ENCODE measurements at regions not wholly inside any gene's neighbourhood (a gene's known extent, or its start where the extent isn't known, plus 50 kb on each side); places are given as distances from the start of the nearest gene placed in this dataset.
"Not testable (repeated sequence)": the region's sequence is repeated elsewhere in the genome, so short reads cannot be mapped to it uniquely, and the experiment has no call there.

DNA sequence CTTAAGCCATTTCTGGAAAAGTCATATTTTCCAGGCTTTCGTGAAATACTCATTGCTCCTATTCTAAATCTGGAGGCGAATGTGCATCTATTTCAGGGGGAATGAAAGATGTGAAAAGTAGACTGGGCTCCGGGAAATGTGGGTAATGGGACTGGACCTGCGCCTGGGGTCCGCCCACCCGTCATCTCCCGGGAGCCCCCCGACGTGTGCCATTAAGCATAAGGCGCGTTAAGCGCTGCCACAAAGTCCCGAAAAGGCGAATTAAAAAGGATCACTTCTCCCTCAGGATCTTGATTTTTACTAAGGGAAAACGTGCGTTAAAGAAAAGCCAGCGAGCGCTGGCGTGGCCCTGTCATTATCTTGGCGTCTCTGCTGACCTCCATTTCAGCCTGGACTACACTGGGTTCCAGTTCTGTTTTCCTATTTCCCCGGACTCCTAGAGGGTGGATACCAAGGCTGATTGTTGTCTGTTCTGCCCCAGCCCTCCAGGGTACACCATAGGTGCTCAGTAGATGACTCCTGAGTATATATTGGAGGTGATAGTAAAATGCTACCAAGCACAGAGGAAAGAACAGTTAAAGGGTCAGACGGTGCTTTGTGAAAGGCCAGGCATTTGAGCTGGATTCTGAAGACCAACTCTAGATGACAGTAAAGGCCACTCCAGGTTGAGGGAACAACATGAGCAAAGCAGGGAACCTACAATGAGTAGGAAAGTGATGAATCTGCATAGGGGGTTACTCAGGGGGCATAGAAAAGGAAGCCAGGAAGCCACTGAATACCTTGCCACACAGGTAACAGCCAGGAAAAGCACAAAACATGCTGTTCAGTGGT lies 89.2 kb upstream of the ARID1B start:
- ATAC-seq (no peak), DNase-seq (no peak)
- Mint-ChIP-seq H3K4me1 (peaks cover 39% of the 10 kb centered on the region), H3K27me3 (no peaks in the 10 kb centered on the region), H3K36me3 (ENCODE audit: low read depth) (no peaks in the 10 kb centered on the region), H3K4me3 (peak overlapping the region; percentile 66), H3K27ac (peak overlapping the region; percentile 79), H3K9me3 (ENCODE audit: low read depth) (no peaks in the 10 kb centered on the region)
- CTCF ChIA-PET = interaction anchor here (0.6 kb wide), 1 partner anchor 82 kb away, joined by 3 read pairs; no protein-coding TSS in a partner anchor
- intact Hi-C loops (cut with DNase I, micrococcal nuclease) = loop anchor here (1.0 to 10.0 kb wide), 12 partner anchors 32 to 1374 kb away; partner anchors contain the start of genes ARID1B (in 1 of the 2) and TFB1M (in 1 of the 2)
- POLR2A ChIA-PET = no interaction called here

DNA sequence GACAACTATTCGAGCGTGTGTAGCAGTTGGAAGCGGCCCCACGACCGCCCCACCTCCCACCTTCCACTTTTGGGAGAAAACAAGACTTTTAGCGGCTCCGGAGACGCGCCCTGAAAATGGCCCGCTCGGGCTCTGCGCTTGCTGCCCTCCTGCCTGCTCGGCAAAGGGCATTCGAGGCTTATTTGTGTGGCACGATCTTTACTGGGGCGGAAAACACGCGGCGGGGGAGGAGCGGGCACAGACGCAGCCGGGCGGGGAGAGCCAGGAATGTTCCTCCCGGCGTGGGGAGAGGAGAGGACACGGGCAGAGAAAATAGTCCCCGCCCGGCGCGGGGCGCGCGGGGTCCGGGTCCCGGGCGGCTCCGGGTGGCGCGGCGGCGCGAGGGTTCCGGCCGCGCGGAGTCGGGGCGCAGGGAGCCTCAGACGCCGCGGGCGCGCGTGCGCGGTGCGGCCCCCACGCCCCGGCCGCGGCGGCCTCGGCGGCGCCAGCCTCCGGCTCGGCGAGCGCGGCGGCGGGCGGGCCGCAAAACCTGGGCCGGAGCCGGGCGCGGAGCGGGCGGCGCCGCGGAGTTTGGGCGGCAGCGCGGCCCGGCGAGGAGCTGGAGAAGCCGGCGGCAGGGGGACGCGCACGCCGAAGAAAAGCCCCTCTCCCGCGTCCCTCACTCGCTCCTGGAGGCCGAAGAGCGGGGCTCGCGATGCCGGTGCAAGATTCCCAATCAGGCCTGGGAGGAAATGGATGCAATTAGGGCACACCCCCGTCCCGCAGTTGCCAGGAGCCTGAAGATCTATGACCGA lies 90.0 kb upstream of the ARID1B start:
- ATAC-seq (peak; percentile 88), DNase-seq (peak; percentile 81)
- ChIA-PET CTCF (interaction anchor here (0.6 to 1.6 kb wide), 3 partner anchors 83 to 89 kb away, joined by 3 to 5 read pairs (median 5); no protein-coding TSS in a partner anchor), POLR2A (no interaction called here)
- intact Hi-C loops (cut with DNase I, micrococcal nuclease) = loop anchor here (1.0 to 10.0 kb wide), 12 partner anchors 33 to 1373 kb away; partner anchors contain the start of genes ARID1B (in 1 of the 2) and TFB1M (in 1 of the 2)
- Mint-ChIP-seq H3K27ac (peak overlapping the region; percentile 95), H3K9me3 (ENCODE audit: low read depth) (no peaks in the 10 kb centered on the region), H3K27me3 (peaks cover 2% of the 10 kb centered on the region), H3K4me1 (peaks cover 39% of the 10 kb centered on the region), H3K36me3 (ENCODE audit: low read depth) (no peaks in the 10 kb centered on the region), H3K4me3 (peak overlapping the region; percentile 80)

DNA sequence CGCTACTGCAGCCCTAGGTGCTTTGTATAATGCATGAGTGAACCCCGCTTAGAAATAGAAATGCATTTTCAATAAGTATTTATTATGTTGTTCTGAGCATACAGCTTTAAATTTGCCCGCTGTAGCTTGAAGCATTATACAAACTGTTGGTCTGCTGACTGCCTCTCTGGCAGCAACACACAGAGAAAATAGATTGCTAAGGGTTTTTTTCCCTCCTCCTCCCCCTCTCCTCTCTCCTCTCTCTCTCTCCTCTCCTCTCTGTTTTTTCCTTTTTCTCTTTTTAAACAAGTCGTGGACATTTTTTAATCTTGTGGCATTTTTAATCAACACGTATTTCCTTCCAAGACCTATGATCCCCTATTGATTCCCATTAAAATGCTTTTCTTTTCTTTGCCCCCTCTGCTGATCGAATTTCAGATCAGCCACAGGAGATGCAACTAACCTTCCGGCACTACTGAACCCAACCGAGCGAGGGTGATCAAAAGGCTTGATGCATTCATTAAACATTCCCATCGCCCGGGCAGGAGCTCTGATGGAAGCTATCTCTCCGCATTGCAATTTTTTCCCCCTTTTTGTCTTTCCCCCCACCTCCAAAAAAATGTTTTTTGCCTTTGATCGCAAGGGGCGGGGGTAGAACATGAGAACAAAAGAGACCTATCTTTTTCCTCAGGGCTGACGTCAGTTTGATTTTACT lies 90.7 kb upstream of the ARID1B start:
- DNase-seq = peak; percentile 59
- ChIA-PET POLR2A (interaction anchor here (0.7 kb wide), 1 partner anchor 34 kb away, joined by 3 read pairs; no protein-coding TSS in a partner anchor), CTCF (interaction anchor here (1.0 to 1.6 kb wide), 3 partner anchors 84 to 335 kb away, joined by 3 to 5 read pairs (median 5); no protein-coding TSS in a partner anchor)
- H3K4me3 Mint-ChIP-seq = peak overlapping the region; percentile 80
- ATAC-seq = peak; percentile 40
- peaks cover 2% of the 10 kb centered on the region for H3K27me3 Mint-ChIP-seq
- H3K36me3 Mint-ChIP-seq (ENCODE audit: low read depth) = no peaks in the 10 kb centered on the region
- no peaks in the 10 kb centered on the region for H3K9me3 Mint-ChIP-seq (ENCODE audit: low read depth)
- H3K4me1 Mint-ChIP-seq = peaks cover 35% of the 10 kb centered on the region
- intact Hi-C loops (cut with DNase I, micrococcal nuclease) = loop anchor here (2.0 to 10.0 kb wide), 6 partner anchors 122 to 514 kb away; no protein-coding TSS in a partner anchor
- peak overlapping the region; percentile 95 for H3K27ac Mint-ChIP-seq

DNA sequence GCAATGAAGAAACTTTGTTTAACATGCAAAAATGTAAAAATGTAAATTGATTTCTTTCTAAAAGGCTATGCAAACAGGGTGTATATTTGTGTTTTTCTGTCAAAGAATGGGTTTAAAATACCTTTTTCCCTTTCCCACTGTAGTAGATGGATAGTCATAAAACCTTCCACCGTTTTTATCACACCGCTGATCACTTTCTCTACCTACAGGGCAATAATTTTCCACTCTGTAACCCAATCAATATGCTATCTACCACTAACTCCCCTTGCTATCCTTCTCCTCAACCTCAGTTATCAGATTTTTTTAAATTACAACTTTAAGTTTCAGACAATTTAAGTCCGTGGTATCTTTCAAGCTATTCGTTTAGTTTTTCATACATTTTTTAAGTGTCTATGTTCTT lies 91.4 kb upstream of the ARID1B start:
- H3K27ac Mint-ChIP-seq = peak overlapping the region; percentile 95
- no peak for DNase-seq
- intact Hi-C loops (cut with DNase I, micrococcal nuclease) = loop anchor here (2.0 to 10.0 kb wide), 6 partner anchors 121 to 514 kb away; no protein-coding TSS in a partner anchor
- H3K4me1 Mint-ChIP-seq = peaks cover 31% of the 10 kb centered on the region
- H3K27me3 Mint-ChIP-seq = peaks cover 2% of the 10 kb centered on the region
- H3K9me3 Mint-ChIP-seq (ENCODE audit: low read depth) = no peaks in the 10 kb centered on the region
- no peaks in the 10 kb centered on the region for H3K36me3 Mint-ChIP-seq (ENCODE audit: low read depth)
- CTCF ChIA-PET = interaction anchor here (0.5 to 1.6 kb wide), 4 partner anchors 85 to 596 kb away, joined by 3 to 5 read pairs (median 4); no protein-coding TSS in a partner anchor
- H3K4me3 Mint-ChIP-seq = peak overlapping the region; percentile 80
- POLR2A ChIA-PET = interaction anchor here (0.7 kb wide), 1 partner anchor 35 kb away, joined by 3 read pairs; no protein-coding TSS in a partner anchor
- ATAC-seq = no peak

DNA sequence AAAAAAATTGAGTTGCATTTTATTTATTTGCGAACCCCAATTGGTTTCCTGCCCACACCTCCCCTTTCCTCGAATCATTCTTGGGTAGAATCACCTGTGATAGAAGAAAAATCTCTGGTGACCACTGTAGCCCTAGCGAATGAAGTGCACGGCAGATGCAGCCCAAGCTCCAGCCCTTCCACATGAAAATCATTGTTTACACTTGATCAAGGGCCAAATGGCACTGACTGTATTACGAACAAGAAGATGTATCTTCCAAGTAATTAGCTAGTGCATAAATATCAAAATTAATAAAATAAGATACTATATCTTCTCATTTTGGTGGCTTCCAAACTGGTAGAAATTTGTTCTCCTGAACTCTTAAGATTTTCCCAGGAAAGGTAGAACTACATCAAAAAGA lies 93.4 kb upstream of the ARID1B start:
- intact Hi-C loops (cut with DNase I, micrococcal nuclease) = loop anchor here in 1 of 2 experiments (10.0 kb wide), 1 partner anchor 271 kb away; no protein-coding TSS in a partner anchor
- ChIA-PET POLR2A (no interaction called here), CTCF (interaction anchor here (1.2 kb wide), 1 partner anchor 353 kb away, joined by 3 read pairs; no protein-coding TSS in a partner anchor)
- DNase-seq (no peak), ATAC-seq (no peak)
- Mint-ChIP-seq H3K9me3 (ENCODE audit: low read depth) (no peaks in the 10 kb centered on the region), H3K4me1 (peaks cover 23% of the 10 kb centered on the region), H3K36me3 (ENCODE audit: low read depth) (no peaks in the 10 kb centered on the region), H3K4me3 (no peak overlapping the region), H3K27ac (no peak overlapping the region), H3K27me3 (peaks cover 2% of the 10 kb centered on the region)

GRCh38 chr6:156676721-156677120 lies 100.5 kb upstream of the ARID1B start:
- H3K27me3 Mint-ChIP-seq = peaks cover 5% of the 10 kb centered on the region
- ChIA-PET CTCF (no interaction called here), POLR2A (no interaction called here)
- intact Hi-C loops (cut with DNase I, micrococcal nuclease) = no loop called here
- H3K4me3 Mint-ChIP-seq = no peak overlapping the region
- no peak for DNase-seq
- H3K4me1 Mint-ChIP-seq = no peaks in the 10 kb centered on the region
- no peak overlapping the region for H3K27ac Mint-ChIP-seq
- no peak for ATAC-seq
- H3K36me3 Mint-ChIP-seq (ENCODE audit: low read depth) = peaks cover 1% of the 10 kb centered on the region
- peaks cover 19% of the 10 kb centered on the region for H3K9me3 Mint-ChIP-seq (ENCODE audit: low read depth)

- Mint-ChIP-seq H3K9me3 (ENCODE audit: low read depth) (peaks cover 19% of the 10 kb centered on the region), H3K27me3 (peaks cover 6% of the 10 kb centered on the region), H3K4me1 (no peaks in the 10 kb centered on the region), H3K27ac (no peak overlapping the region), H3K4me3 (no peak overlapping the region), H3K36me3 (ENCODE audit: low read depth) (peaks cover 1% of the 10 kb centered on the region)
- ATAC-seq = no peak
- POLR2A ChIA-PET = no interaction called here
- intact Hi-C loops (cut with DNase I, micrococcal nuclease) = no loop called here
- CTCF ChIA-PET = no interaction called here
- no peak for DNase-seq
Observed at GRCh38 chr6:156674197-156674596, 103.0 kb upstream of the ARID1B start.

DNA sequence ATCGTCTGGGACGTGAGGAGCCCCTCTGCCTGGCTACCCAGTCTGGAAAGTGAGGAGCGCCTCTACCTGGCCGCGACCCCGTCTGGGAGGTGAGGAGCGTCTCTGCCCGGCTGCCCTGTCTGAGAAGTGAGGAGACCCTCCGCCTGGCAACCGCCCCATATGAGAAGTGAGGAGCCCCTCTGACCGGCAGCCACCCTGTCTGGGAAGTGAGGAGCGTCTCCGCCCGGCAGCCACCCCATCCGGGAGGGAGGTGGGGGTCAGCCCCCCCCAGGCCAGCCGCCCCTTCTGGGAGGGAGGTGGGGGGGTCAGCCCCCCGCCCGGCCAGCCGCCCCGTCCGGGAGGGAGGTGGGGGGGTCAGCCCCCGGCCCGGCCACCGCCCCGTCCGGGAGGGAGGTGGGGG lies 107.1 kb upstream of the ARID1B start:
- ATAC-seq; H3K4me3 Mint-ChIP-seq; DNase-seq; H3K36me3 Mint-ChIP-seq (ENCODE audit: low read depth); H3K4me1 Mint-ChIP-seq; intact Hi-C loops (cut with DNase I, micrococcal nuclease); H3K27ac Mint-ChIP-seq; POLR2A ChIA-PET; CTCF ChIA-PET; H3K27me3 Mint-ChIP-seq: not testable (repeated sequence)
- H3K9me3 Mint-ChIP-seq (ENCODE audit: low read depth) = peaks cover 13% of the 10 kb centered on the region

DNA sequence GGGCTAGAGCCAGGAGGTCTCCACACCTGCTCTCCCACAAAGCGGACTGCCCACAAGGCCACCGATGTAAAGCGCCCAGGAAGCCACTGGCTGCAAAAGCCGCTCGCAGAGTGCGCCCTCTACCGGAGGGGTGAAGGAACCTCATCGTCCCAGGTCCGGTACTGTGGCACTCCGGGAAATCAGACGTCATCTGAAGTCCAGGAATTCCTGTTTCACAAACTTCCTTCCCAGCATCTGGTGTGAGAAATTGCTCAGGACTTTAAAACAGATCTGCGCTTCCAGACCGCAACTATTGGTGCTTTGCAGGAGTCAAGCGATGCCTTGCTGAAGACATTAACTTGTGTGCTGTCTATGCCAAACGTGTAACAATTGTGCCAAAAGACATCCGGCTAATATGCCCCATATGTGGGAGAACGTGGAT lies 115.1 kb upstream of the ARID1B start:
- peak; percentile 33 for DNase-seq
- no peaks in the 10 kb centered on the region for H3K27me3 Mint-ChIP-seq
- ATAC-seq = no peak
- H3K36me3 Mint-ChIP-seq (ENCODE audit: low read depth) = no peaks in the 10 kb centered on the region
- H3K9me3 Mint-ChIP-seq (ENCODE audit: low read depth) = no peaks in the 10 kb centered on the region
- H3K4me1 Mint-ChIP-seq = peaks cover 15% of the 10 kb centered on the region
- intact Hi-C loops (cut with DNase I, micrococcal nuclease) = no loop called here
- no peak overlapping the region for H3K27ac Mint-ChIP-seq
- CTCF ChIA-PET = no interaction called here
- H3K4me3 Mint-ChIP-seq = no peak overlapping the region
- POLR2A ChIA-PET = no interaction called here

GRCh38 chr6:156660389-156660788 lies 116.8 kb upstream of the ARID1B start:
- intact Hi-C loops (cut with DNase I, micrococcal nuclease) = no loop called here
- H3K27ac Mint-ChIP-seq = no peak overlapping the region
- CTCF ChIA-PET = no interaction called here
- POLR2A ChIA-PET = interaction anchor here (0.7 kb wide), 1 partner anchor 116 kb away, joined by 3 read pairs; no protein-coding TSS in a partner anchor
- peaks cover 15% of the 10 kb centered on the region for H3K4me1 Mint-ChIP-seq
- H3K9me3 Mint-ChIP-seq (ENCODE audit: low read depth) = no peaks in the 10 kb centered on the region
- no peak overlapping the region for H3K4me3 Mint-ChIP-seq
- H3K36me3 Mint-ChIP-seq (ENCODE audit: low read depth) = no peaks in the 10 kb centered on the region
- ATAC-seq (no peak), DNase-seq (no peak)
- no peaks in the 10 kb centered on the region for H3K27me3 Mint-ChIP-seq

DNA sequence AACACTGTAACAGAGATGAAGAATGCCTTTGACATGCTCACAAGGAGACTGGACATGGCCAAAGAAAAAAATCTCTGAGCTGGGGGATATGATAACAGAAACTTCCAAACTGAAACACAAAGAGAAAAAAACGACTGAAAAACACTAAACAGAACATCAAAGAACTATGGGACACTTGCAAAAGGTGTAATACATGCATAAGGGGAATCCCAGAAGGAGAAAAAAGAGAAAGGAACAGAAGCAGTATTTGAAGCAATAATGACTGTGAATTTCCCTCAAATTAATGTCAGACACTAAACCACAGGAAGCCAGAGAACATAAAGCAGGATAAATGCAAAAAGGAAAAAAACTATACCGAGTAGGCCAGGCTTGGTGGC lies 117.4 kb upstream of the ARID1B start:
- Mint-ChIP-seq H3K27me3 (no peaks in the 10 kb centered on the region), H3K27ac (peak overlapping the region; percentile 6), H3K9me3 (ENCODE audit: low read depth) (no peaks in the 10 kb centered on the region), H3K4me1 (peaks cover 15% of the 10 kb centered on the region), H3K36me3 (ENCODE audit: low read depth) (no peaks in the 10 kb centered on the region), H3K4me3 (no peak overlapping the region)
- intact Hi-C loops (cut with DNase I, micrococcal nuclease) = no loop called here
- ChIA-PET POLR2A (interaction anchor here (0.7 kb wide), 1 partner anchor 117 kb away, joined by 3 read pairs; no protein-coding TSS in a partner anchor), CTCF (interaction anchor here (0.8 to 0.9 kb wide), 3 partner anchors 20 to 378 kb away, joined by 3 to 4 read pairs (median 3); no protein-coding TSS in a partner anchor)
- peak; percentile 39 for ATAC-seq
- DNase-seq = no peak
